AG09309 (cell line): ENCODE measurements at regions not wholly inside any gene's neighbourhood (a gene's known extent, or its start where the extent isn't known, plus 50 kb on each side); places are given as distances from the start of the nearest gene placed in this dataset.

ENCODE experiments used
- DNase-seq: peaks from one replicate; pipeline ENCODE4 v3.0.0-alpha.2; 2010; ENCODE audit warnings: low read depth
- H3K4me3 ChIP-seq: 2 replicates; pipeline ENCODE4 v1.5.1; 2011; ENCODE audit warnings: mild to moderate bottlenecking, low read depth, low read length, moderate library complexity; ENCODE audit not compliant: control insufficient read depth
- TF ChIP-seq, protein P1 (sequence below): IDR thresholded peaks from 2 replicates; pipeline ENCODE4 v1.5.1; 2011; ENCODE audit warnings: mild to moderate bottlenecking, low read depth, low read length, inconsistent platforms; ENCODE audit not compliant: insufficient read depth, control insufficient read depth; ENCODE audit errors: missing control alignments

DNA sequence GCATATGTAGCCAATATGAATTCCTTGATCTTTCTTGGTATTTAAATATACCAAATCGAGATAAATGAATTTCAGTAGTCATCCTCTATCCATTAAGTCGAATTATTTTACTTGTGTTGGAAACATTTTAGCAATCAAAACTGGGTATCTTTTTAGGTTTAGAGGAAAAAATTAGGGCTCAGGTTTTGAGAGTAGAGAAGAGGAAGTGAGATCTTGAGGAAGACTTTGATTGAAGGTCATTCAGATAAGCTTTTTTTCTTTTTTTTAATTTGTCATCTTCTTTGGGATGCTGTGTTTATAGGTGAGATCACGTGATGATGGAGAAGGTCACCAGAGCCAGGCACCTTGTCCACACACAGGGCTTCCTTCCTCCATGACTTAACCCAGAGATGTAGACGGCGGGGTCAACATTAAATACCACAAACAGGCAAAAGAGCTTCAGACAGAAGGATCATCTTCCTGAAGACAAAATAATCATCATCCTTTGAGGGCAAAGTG lies 750.1 kb downstream of the RNF144A start:
- H3K4me3 ChIP-seq: no peak overlapping the region
- DNase-seq: no peak
- TF ChIP-seq, protein P1, sequence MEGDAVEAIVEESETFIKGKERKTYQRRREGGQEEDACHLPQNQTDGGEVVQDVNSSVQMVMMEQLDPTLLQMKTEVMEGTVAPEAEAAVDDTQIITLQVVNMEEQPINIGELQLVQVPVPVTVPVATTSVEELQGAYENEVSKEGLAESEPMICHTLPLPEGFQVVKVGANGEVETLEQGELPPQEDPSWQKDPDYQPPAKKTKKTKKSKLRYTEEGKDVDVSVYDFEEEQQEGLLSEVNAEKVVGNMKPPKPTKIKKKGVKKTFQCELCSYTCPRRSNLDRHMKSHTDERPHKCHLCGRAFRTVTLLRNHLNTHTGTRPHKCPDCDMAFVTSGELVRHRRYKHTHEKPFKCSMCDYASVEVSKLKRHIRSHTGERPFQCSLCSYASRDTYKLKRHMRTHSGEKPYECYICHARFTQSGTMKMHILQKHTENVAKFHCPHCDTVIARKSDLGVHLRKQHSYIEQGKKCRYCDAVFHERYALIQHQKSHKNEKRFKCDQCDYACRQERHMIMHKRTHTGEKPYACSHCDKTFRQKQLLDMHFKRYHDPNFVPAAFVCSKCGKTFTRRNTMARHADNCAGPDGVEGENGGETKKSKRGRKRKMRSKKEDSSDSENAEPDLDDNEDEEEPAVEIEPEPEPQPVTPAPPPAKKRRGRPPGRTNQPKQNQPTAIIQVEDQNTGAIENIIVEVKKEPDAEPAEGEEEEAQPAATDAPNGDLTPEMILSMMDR: no peak

GRCh38 chr2:7670905-7671641 lies 753.9 kb downstream of the RNF144A start:
- H3K4me3 ChIP-seq: no peak overlapping the region
- no peak for DNase-seq
- TF ChIP-seq, protein P1: no peak

GRCh38 chr2:7672027-7672684 lies 754.9 kb downstream of the RNF144A start:
- no peak for DNase-seq
- no peak overlapping the region for H3K4me3 ChIP-seq
- TF ChIP-seq, protein P1: peak; percentile 44

GRCh38 chr2:7672685-7673071 lies 755.5 kb downstream of the RNF144A start:
- no peak overlapping the region for H3K4me3 ChIP-seq
- DNase-seq: no peak
- TF ChIP-seq, protein P1: no peak

GRCh38 chr2:7673101-7673500 lies 755.9 kb downstream of the RNF144A start:
- no peak overlapping the region for H3K4me3 ChIP-seq
- DNase-seq: no peak
- TF ChIP-seq, protein P1: no peak

DNA sequence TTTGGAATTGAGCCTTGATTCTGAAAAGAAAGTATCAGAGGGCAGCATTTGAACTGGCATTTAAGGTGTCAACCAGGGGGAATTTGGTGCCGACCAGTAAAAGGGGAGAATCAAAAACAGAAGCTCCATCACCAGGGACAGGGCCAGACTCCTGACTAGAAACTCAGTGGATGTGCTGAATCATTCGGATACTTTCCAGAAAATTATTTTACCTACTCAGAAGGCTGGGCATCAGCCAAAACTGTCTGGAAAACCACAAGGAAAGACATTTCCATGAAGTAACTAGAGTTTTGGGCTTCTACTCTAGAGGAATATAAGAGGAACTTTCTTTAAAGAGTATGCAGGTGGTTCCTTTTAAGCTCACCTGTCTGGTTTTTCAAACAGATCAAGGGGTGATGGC lies 756.6 kb downstream of the RNF144A start:
- DNase-seq: peak; percentile 27
- TF ChIP-seq, protein P1: no peak

GRCh38 chr2:7674606-7675005 lies 757.4 kb downstream of the RNF144A start:
- H3K4me3 ChIP-seq: no peak overlapping the region
- TF ChIP-seq, protein P1: no peak
- no peak for DNase-seq

More for the DNA sequence above, 756.6 kb downstream of the RNF144A start:
- H3K4me3 ChIP-seq: no peak overlapping the region
